ENCODE measurements at regions not wholly inside any gene's neighbourhood (a gene's known extent, or its start where the extent isn't known, plus 50 kb on each side); places are given as distances from the start of the nearest gene placed in this dataset.

- no peak overlapping the region for H3K4me3 Mint-ChIP-seq
- H3K36me3 Mint-ChIP-seq: no peaks in the 10 kb centered on the region
- no peaks in the 10 kb centered on the region for H3K4me1 Mint-ChIP-seq
- H3K27me3 Mint-ChIP-seq: no peaks in the 10 kb centered on the region
- ATAC-seq: no peak
- peaks cover 15% of the 10 kb centered on the region for H3K9me3 Mint-ChIP-seq
- H3K27ac Mint-ChIP-seq: no peak overlapping the region
Measured at GRCh38 chr6:145483191-145483996, 251.9 kb downstream of the EPM2A start.

GRCh38 chr6:145485288-145485687, 250.0 kb downstream of the EPM2A start:
- H3K9me3 Mint-ChIP-seq: peaks cover 10% of the 10 kb centered on the region
- H3K4me3 Mint-ChIP-seq: no peak overlapping the region
- H3K27ac Mint-ChIP-seq: no peak overlapping the region
- H3K4me1 Mint-ChIP-seq: no peaks in the 10 kb centered on the region
- no peak for ATAC-seq
- H3K27me3 Mint-ChIP-seq: no peaks in the 10 kb centered on the region
- no peaks in the 10 kb centered on the region for H3K36me3 Mint-ChIP-seq

- no peaks in the 10 kb centered on the region for H3K27me3 Mint-ChIP-seq
- no peak overlapping the region for H3K4me3 Mint-ChIP-seq
- H3K4me1 Mint-ChIP-seq: no peaks in the 10 kb centered on the region
- no peaks in the 10 kb centered on the region for H3K36me3 Mint-ChIP-seq
- no peak overlapping the region for H3K27ac Mint-ChIP-seq
- H3K9me3 Mint-ChIP-seq: peaks cover 10% of the 10 kb centered on the region
- no peak for ATAC-seq
Measured at GRCh38 chr6:145486306-145486705, 249.0 kb downstream of the EPM2A start.

GRCh38 chr6:145489583-145489982, 245.7 kb downstream of the EPM2A start:
- no peaks in the 10 kb centered on the region for H3K36me3 Mint-ChIP-seq
- no peak overlapping the region for H3K4me3 Mint-ChIP-seq
- H3K27ac Mint-ChIP-seq: no peak overlapping the region
- H3K9me3 Mint-ChIP-seq: peaks cover 20% of the 10 kb centered on the region
- no peaks in the 10 kb centered on the region for H3K27me3 Mint-ChIP-seq
- no peaks in the 10 kb centered on the region for H3K4me1 Mint-ChIP-seq
- no peak for ATAC-seq

- Mint-ChIP-seq H3K9me3 (peaks cover 20% of the 10 kb centered on the region), H3K36me3 (no peaks in the 10 kb centered on the region), H3K4me1 (no peaks in the 10 kb centered on the region), H3K27me3 (no peaks in the 10 kb centered on the region), H3K27ac (no peak overlapping the region), H3K4me3 (no peak overlapping the region)
- ATAC-seq: no peak
Measured at GRCh38 chr6:145490068-145490467, 245.3 kb downstream of the EPM2A start.

DNA sequence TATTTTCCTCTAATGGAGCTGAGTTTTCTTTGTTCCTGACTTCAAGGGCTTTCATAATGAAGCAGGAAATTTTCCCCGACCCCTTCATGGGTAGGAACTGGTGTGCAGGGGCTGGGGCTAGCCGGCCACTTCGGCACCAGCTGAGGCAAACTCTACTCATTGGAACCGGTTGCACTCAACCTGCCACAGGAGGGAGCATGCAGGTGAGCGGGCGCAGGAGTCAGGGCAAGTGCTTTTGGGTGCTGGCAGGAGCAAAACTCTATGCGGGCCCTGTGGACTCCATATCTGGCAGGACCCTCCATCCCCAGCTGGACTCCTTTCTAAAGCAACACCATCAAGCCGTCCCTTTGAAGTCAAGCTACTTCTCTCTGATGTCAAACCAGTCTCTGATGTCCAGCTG, 244.2 kb downstream of the EPM2A start:
- no peak overlapping the region for H3K4me3 Mint-ChIP-seq
- no peaks in the 10 kb centered on the region for H3K36me3 Mint-ChIP-seq
- H3K9me3 Mint-ChIP-seq: peaks cover 17% of the 10 kb centered on the region
- no peak for ATAC-seq
- H3K27me3 Mint-ChIP-seq: no peaks in the 10 kb centered on the region
- no peak overlapping the region for H3K27ac Mint-ChIP-seq
- H3K4me1 Mint-ChIP-seq: no peaks in the 10 kb centered on the region

GRCh38 chr6:145497006-145497405, 238.3 kb downstream of the EPM2A start:
- Mint-ChIP-seq H3K4me3 (no peak overlapping the region), H3K36me3 (no peaks in the 10 kb centered on the region)

GRCh38 chr6:145498425-145498824, 236.9 kb downstream of the EPM2A start:
- no peak overlapping the region for H3K27ac Mint-ChIP-seq
- ATAC-seq: no peak
- peaks cover 11% of the 10 kb centered on the region for H3K27me3 Mint-ChIP-seq
- H3K9me3 Mint-ChIP-seq: peaks cover 6% of the 10 kb centered on the region
- no peaks in the 10 kb centered on the region for H3K4me1 Mint-ChIP-seq
- no peaks in the 10 kb centered on the region for H3K36me3 Mint-ChIP-seq
- no peak overlapping the region for H3K4me3 Mint-ChIP-seq

More at GRCh38 chr6:145497006-145497405, 238.3 kb downstream of the EPM2A start:
- ATAC-seq: no peak
- Mint-ChIP-seq H3K27ac (no peak overlapping the region), H3K27me3 (peaks cover 11% of the 10 kb centered on the region), H3K4me1 (no peaks in the 10 kb centered on the region), H3K9me3 (peaks cover 9% of the 10 kb centered on the region)

DNA sequence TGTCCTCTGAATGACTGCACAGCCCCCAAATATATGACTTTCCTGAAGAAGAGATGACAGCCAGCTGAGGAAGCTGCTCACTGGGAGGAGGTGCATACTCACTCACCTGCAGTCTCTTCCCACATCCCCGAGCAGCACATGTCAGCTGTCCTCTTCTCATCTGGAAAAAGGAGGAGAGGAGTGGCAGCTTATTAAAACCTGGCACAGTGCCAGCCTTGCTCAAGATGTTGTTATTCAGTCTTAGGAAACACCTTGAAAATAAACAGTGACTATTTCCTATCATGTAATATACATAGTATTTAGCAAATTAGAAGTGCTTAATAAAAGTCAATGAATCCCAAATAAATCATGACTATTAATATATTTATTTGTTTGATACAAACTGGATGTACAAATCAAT, 232.9 kb downstream of the EPM2A start:
- Mint-ChIP-seq H3K27me3 (peaks cover 11% of the 10 kb centered on the region), H3K36me3 (no peaks in the 10 kb centered on the region), H3K27ac (no peak overlapping the region), H3K9me3 (peaks cover 4% of the 10 kb centered on the region), H3K4me1 (no peaks in the 10 kb centered on the region), H3K4me3 (no peak overlapping the region)
- no peak for ATAC-seq

DNA sequence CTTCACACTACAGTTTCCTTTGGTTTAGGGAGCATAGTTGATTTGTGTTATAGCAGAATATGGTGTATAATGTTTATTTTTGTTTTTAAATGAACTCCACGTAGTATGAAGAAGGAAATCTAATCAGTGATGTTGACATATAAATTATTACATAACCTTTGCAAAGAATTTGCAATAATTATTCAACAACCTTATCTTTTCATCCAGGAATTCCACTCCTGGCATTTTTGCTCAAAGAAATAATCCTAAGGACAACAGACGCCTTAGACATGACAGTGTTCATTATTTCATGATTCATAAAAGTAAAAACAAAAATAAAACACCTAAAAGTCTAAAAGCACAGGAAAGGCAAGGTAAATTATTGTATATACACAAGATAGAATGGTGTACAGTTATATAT, 229.2 kb downstream of the EPM2A start:
- Mint-ChIP-seq H3K27ac (no peak overlapping the region), H3K36me3 (no peaks in the 10 kb centered on the region), H3K4me1 (no peaks in the 10 kb centered on the region), H3K4me3 (no peak overlapping the region), H3K9me3 (peaks cover 25% of the 10 kb centered on the region), H3K27me3 (no peaks in the 10 kb centered on the region)
- ATAC-seq: no peak

DNA sequence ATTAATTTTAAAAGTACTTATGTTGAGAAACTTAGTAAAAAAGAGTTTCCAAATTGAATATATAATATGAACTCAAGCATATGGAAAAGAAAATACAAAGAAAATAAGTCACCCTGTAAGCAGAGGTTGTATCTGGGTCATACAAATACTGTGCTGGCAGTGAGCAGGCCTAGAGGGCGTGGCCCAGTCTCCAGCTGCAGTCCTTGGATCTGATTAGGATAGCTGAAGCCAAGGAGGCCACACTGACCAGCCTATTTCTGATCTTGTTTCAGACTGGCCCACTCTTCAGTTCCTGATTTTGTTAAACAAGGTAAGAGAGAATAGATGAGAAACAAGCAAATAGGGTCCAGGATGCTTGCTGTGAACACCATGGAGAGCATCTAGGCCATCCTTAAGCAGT, 228.8 kb downstream of the EPM2A start:
- Mint-ChIP-seq H3K4me1 (no peaks in the 10 kb centered on the region), H3K4me3 (no peak overlapping the region), H3K27ac (no peak overlapping the region), H3K36me3 (no peaks in the 10 kb centered on the region), H3K27me3 (no peaks in the 10 kb centered on the region), H3K9me3 (peaks cover 25% of the 10 kb centered on the region)
- ATAC-seq: no peak

DNA sequence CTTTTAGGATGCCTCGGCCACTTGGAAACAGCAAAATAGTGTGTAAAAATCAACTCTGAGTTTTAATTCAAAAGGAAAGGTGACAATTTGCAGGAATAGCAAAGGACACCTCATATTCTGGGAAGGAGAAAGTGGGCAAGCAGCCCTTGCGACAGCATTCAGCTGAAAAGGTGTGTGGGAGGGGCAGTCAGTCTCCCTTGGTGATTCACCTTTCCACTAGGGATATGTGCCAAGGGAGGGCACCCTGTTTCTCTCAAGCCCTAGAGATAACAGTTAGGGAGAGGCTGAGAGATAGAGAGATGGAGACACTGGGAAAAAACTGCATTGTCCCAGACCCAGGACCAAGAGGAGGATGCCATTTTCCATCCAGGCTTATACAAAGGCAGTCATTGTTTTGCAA, 228.1 kb downstream of the EPM2A start:
- Mint-ChIP-seq H3K27me3 (no peaks in the 10 kb centered on the region), H3K4me3 (no peak overlapping the region), H3K4me1 (no peaks in the 10 kb centered on the region), H3K36me3 (no peaks in the 10 kb centered on the region), H3K9me3 (peaks cover 25% of the 10 kb centered on the region), H3K27ac (no peak overlapping the region)
- ATAC-seq: no peak

DNA sequence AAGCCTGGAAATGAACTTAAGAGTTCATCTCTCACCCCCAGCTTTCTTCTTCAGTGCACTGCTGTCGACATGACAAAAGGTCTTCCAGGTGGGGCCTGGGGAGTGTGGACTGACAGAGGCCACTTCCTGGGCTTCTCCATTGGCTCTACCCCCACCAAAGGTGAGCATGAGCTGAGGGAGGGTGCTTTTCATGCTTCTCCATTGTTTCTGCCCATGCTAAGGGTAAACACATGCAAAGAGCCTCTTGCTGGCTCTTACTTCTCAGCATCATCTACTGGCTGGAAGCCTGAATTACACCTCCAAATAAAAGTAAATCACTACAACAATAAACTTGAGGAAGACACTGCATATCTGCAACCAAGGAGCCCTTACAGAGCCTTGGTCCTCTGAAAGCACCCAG, 227.2 kb downstream of the EPM2A start:
- no peak for ATAC-seq
- Mint-ChIP-seq H3K9me3 (peaks cover 25% of the 10 kb centered on the region), H3K36me3 (no peaks in the 10 kb centered on the region), H3K4me1 (no peaks in the 10 kb centered on the region), H3K27ac (no peak overlapping the region), H3K27me3 (no peaks in the 10 kb centered on the region), H3K4me3 (no peak overlapping the region)

GRCh38 chr6:145517492-145517891, 217.8 kb downstream of the EPM2A start:
- Mint-ChIP-seq H3K27ac (no peak overlapping the region), H3K36me3 (no peaks in the 10 kb centered on the region), H3K27me3 (no peaks in the 10 kb centered on the region), H3K4me3 (no peak overlapping the region), H3K9me3 (no peaks in the 10 kb centered on the region), H3K4me1 (no peaks in the 10 kb centered on the region)
- no peak for ATAC-seq

- H3K9me3 Mint-ChIP-seq: no peaks in the 10 kb centered on the region
- no peak overlapping the region for H3K27ac Mint-ChIP-seq
Measured at GRCh38 chr6:145525038-145525437, 210.3 kb downstream of the EPM2A start.

DNA sequence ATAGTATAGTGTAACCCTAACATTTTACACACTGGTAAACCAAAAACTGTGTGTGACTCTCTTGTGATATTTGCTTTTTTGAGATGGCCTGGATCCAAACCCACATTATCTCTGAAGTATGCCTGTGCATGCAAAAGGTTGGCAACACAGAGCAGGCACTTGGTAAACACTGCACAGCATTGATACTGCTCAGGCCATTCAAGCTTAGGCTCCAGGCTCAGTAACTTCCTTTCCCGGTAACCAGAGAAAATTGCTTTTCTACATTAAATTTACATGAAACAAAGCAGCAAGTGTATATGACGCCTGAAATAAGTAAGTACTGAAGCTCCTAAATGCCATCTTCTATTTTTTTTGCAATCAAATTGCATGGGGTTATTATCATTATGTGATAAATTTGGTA, 205.7 kb downstream of the EPM2A start:
- Mint-ChIP-seq H3K27me3 (no peaks in the 10 kb centered on the region), H3K9me3 (no peaks in the 10 kb centered on the region), H3K27ac (no peak overlapping the region), H3K4me3 (no peak overlapping the region), H3K36me3 (no peaks in the 10 kb centered on the region), H3K4me1 (no peaks in the 10 kb centered on the region)
- ATAC-seq: no peak

More at GRCh38 chr6:145525038-145525437, 210.3 kb downstream of the EPM2A start:
- H3K36me3 Mint-ChIP-seq: no peaks in the 10 kb centered on the region
- H3K4me3 Mint-ChIP-seq: no peak overlapping the region
- no peak for ATAC-seq
- H3K4me1 Mint-ChIP-seq: no peaks in the 10 kb centered on the region
- no peaks in the 10 kb centered on the region for H3K27me3 Mint-ChIP-seq

Data from stimulated activated memory B cell treated with anti-CD40 and anti-IgM and Interleukin-4, amounts not matched to agents 10 μg/mL and 1 μg/mL and 100 μg/mL, for 72 hours (primary cell).